Nephron progenitor cell (in vitro differentiated cells): ENCODE measurements at regions not wholly inside any gene's neighbourhood (a gene's known extent, or its start where the extent isn't known, plus 50 kb on each side); places are given as distances from the start of the nearest gene placed in this dataset.

Experiments used
- DNase-seq: peaks from one replicate; pipeline ENCODE4 v3.0.0; 2021
- H3K27ac Mint-ChIP-seq: 2 replicates; pipeline ENCODE4 v1.8.0; 2021; ENCODE audit warnings: mild to moderate bottlenecking, moderate library complexity, mixed read lengths
- H3K27me3 Mint-ChIP-seq: 2 replicates; pipeline ENCODE4 v1.8.0; 2021; ENCODE audit warnings: mild to moderate bottlenecking, low read depth, mixed read lengths; ENCODE audit not compliant: poor library complexity
- H3K36me3 Mint-ChIP-seq: 2 replicates; pipeline ENCODE4 v1.8.0; 2021; ENCODE audit warnings: low read depth, mixed read lengths
- H3K4me1 Mint-ChIP-seq: 2 replicates; pipeline ENCODE4 v1.8.0; 2021; ENCODE audit warnings: mixed read lengths
- H3K4me3 Mint-ChIP-seq: 2 replicates; pipeline ENCODE4 v1.8.0; 2021; ENCODE audit warnings: mild to moderate bottlenecking, moderate library complexity, mixed read lengths
- H3K9me3 Mint-ChIP-seq: 2 replicates; pipeline ENCODE4 v1.8.0; 2021; ENCODE audit warnings: mild to moderate bottlenecking, moderate library complexity, mixed read lengths
- TF ChIP-seq, protein P1 (sequence below): fragments of 200-600 bp; sonication (generic); IDR thresholded peaks from 2 replicates; pipeline ENCODE4 v1.5.0; 2021; ENCODE audit warnings: antibody characterized with exemption

DNA sequence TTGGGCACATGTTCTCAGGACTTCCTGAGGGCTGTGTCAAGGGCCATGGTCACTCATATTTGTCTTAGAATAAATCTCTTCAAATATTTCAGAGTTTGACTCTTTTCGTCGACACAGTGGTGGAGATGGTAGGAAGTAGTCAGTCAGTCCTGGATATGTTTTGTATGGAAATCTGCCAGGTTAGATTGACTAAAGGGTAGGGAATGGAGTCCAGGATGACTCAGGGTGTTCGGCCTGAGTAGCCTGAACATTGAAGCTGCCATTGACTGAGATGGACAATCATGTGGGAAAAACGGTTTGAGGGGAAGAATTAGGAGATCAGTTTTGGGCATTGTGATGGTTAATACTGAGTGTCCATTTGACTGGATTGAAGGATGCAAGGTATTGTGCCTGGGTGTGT lies 177.1 kb upstream of the CENPE start:
- no peaks in the 10 kb centered on the region for H3K4me1 Mint-ChIP-seq

DNA sequence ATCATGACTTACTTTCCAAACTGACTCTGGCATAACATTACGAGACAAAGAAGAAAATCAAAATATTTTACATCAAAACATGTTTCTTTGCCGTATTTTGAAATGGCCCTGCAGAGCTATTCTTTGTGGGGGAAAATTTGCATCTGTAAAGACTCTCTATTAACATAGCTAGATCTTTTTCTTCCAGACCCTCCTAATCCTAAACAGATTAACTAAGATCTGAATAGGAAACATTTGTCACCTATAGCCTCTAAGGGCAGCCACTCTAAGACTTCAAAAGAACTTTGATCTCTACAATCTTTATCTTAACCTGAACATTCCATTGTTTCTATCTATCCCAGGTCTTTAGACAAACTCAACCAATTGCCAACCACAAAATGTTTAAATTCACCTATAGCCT lies 176.6 kb upstream of the CENPE start:
- no peak for DNase-seq
- Mint-ChIP-seq H3K36me3 (no peaks in the 10 kb centered on the region), H3K4me3 (no peak overlapping the region), H3K9me3 (no peaks in the 10 kb centered on the region), H3K27me3 (peaks cover 2% of the 10 kb centered on the region), H3K4me1 (no peaks in the 10 kb centered on the region), H3K27ac (no peak overlapping the region)
- TF ChIP-seq, protein P1, sequence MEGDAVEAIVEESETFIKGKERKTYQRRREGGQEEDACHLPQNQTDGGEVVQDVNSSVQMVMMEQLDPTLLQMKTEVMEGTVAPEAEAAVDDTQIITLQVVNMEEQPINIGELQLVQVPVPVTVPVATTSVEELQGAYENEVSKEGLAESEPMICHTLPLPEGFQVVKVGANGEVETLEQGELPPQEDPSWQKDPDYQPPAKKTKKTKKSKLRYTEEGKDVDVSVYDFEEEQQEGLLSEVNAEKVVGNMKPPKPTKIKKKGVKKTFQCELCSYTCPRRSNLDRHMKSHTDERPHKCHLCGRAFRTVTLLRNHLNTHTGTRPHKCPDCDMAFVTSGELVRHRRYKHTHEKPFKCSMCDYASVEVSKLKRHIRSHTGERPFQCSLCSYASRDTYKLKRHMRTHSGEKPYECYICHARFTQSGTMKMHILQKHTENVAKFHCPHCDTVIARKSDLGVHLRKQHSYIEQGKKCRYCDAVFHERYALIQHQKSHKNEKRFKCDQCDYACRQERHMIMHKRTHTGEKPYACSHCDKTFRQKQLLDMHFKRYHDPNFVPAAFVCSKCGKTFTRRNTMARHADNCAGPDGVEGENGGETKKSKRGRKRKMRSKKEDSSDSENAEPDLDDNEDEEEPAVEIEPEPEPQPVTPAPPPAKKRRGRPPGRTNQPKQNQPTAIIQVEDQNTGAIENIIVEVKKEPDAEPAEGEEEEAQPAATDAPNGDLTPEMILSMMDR, result no peak

More for the DNA sequence above, 177.1 kb upstream of the CENPE start:
- Mint-ChIP-seq H3K27ac (no peak overlapping the region), H3K27me3 (peaks cover 2% of the 10 kb centered on the region), H3K9me3 (peaks cover 3% of the 10 kb centered on the region), H3K36me3 (no peaks in the 10 kb centered on the region), H3K4me3 (no peak overlapping the region)
- no peak for DNase-seq
- TF ChIP-seq, protein P1, result no peak

DNA sequence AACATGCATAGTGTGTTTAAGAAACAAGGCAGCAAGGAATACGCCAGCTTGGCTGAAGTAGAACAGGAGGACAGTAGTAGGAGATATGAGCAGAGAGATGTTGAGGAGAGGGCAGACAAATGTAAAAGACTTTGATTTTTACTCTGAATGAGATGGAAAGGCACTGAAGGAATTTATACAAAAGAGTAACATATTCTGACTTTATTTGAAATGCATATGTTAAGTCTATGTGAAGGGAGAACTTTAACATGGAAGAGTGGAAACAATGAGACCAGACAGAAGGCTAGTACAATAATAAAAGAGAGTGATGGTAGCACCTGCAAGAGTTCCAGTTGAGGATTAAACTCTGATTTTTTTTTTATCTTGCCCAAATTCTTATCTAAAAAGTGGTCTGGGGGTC lies 176.2 kb upstream of the CENPE start:
- DNase-seq, result no peak
- no peak overlapping the region for H3K27ac Mint-ChIP-seq
- H3K4me3 Mint-ChIP-seq, result no peak overlapping the region
- no peaks in the 10 kb centered on the region for H3K27me3 Mint-ChIP-seq
- H3K36me3 Mint-ChIP-seq, result no peaks in the 10 kb centered on the region
- H3K4me1 Mint-ChIP-seq, result no peaks in the 10 kb centered on the region
- TF ChIP-seq, protein P1, result no peak
- H3K9me3 Mint-ChIP-seq, result no peaks in the 10 kb centered on the region

DNA sequence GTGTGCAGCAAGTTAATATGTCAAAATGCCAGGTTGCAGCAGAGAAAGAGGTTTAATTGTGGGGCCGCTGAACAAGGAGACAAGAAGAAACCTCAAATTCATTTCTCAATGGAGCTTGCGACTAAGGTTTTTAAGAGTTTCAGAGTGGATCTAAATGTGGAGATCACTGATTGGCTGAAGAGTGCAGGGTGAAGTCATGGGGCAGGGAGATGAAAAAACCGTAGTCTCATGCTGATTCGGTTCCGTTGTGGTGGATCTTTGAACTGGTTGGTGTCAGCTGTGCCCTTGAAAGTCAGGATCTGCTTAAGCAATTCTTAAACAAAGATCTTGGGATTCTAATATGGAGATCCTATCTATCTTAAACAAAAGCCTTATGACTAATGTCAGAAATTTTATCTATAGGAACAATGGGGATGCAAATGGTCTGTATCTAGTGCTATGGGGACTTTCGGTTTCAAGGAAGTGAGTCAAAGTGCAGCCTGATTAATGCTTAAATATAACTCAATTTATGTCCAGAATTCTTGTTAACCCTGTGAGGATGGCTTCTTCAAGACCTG lies 173.9 kb upstream of the CENPE start:
- no peaks in the 10 kb centered on the region for H3K27me3 Mint-ChIP-seq
- TF ChIP-seq, protein P1, result no peak
- H3K36me3 Mint-ChIP-seq, result no peaks in the 10 kb centered on the region
- no peaks in the 10 kb centered on the region for H3K9me3 Mint-ChIP-seq
- H3K27ac Mint-ChIP-seq, result no peak overlapping the region
- H3K4me3 Mint-ChIP-seq, result no peak overlapping the region
- H3K4me1 Mint-ChIP-seq, result no peaks in the 10 kb centered on the region
- no peak for DNase-seq

DNA sequence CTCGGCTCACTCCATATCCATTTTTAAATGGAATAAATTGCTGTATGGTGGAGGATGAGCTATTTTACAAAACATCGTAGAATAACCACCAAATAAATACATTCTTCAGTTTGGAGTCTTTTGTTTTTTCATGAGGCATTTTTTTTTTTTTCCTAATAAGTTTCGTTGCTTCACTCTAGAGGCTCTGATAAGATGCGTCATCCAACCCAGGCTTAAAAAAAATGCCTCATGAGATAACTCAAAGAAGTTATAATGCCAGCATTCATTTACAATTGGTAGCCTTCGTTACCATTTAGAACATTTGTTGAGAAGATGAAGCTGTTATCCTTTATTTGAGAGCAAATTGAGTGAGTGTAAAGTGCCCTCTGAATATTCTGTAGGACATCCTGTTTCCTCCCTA lies 172.2 kb upstream of the CENPE start:
- DNase-seq, result no peak
- Mint-ChIP-seq H3K27ac (no peak overlapping the region), H3K4me1 (no peaks in the 10 kb centered on the region), H3K27me3 (no peaks in the 10 kb centered on the region), H3K4me3 (no peak overlapping the region), H3K9me3 (no peaks in the 10 kb centered on the region), H3K36me3 (no peaks in the 10 kb centered on the region)
- TF ChIP-seq, protein P1, result no peak

DNA sequence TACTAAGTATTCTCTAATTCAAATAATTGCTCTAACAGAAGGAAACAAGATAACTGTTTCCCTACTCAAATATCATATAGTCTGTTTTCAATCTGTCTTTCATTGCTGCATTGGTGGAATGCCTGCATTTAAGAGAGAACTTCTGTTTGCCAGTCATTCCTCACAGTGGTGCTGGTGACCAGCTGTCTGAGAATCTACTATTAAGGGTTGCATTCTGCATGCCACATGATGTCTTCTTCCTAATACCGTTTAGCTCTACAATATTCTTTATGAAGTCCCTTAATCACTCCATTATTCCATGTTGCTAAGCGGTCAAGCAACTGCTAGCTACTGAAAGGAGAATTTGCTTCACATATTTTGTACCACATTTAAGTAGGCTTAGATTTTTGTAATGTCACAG lies 167.1 kb upstream of the CENPE start:
- Mint-ChIP-seq H3K4me3 (no peak overlapping the region), H3K27ac (no peak overlapping the region), H3K4me1 (no peaks in the 10 kb centered on the region), H3K36me3 (no peaks in the 10 kb centered on the region), H3K9me3 (peaks cover 18% of the 10 kb centered on the region), H3K27me3 (no peaks in the 10 kb centered on the region)
- TF ChIP-seq, protein P1, result no peak
- DNase-seq, result no peak
